ENCODE measurements at regions not wholly inside any gene's neighbourhood (a gene's known extent, or its start where the extent isn't known, plus 50 kb on each side); places are given as distances from the start of the nearest gene placed in this dataset.

- no peak for DNase-seq (ENCODE audit: low read depth)
- TF ChIP-seq, protein P1, sequence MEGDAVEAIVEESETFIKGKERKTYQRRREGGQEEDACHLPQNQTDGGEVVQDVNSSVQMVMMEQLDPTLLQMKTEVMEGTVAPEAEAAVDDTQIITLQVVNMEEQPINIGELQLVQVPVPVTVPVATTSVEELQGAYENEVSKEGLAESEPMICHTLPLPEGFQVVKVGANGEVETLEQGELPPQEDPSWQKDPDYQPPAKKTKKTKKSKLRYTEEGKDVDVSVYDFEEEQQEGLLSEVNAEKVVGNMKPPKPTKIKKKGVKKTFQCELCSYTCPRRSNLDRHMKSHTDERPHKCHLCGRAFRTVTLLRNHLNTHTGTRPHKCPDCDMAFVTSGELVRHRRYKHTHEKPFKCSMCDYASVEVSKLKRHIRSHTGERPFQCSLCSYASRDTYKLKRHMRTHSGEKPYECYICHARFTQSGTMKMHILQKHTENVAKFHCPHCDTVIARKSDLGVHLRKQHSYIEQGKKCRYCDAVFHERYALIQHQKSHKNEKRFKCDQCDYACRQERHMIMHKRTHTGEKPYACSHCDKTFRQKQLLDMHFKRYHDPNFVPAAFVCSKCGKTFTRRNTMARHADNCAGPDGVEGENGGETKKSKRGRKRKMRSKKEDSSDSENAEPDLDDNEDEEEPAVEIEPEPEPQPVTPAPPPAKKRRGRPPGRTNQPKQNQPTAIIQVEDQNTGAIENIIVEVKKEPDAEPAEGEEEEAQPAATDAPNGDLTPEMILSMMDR (conservative IDR thresholded peaks at IDR 0.05; ENCODE audit: control insufficient read depth, insufficient read depth, low read depth, low read length) = no peak
- no peak overlapping the region for H3K4me3 ChIP-seq (ENCODE audit: control insufficient read depth, low read depth, low read length)
Measured at GRCh38 chr14:98370352-98370751, 901.6 kb downstream of the BCL11B start.

DNA sequence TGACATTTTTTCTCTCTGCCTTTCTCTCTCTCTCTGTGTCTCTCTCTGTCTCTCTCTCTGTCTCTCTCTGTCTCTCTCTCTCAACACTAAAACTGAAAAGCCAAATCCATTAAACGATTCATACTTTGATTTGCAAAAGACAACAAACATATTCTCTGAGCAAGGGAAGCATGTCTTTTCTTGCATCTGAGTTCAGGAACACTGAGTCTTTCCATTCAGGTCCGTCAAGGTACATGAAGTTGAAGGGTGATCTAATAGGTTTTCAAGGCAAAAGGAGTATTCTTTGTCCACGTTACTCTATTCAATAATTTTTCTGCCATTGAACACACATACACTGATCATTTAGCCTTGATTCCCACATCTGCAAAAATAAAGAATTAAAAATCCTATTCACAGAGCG lies 900.9 kb downstream of the BCL11B start:
- TF ChIP-seq, protein P1 (conservative IDR thresholded peaks at IDR 0.05; ENCODE audit: control insufficient read depth, insufficient read depth, low read depth, low read length) = no peak
- DNase-seq (ENCODE audit: low read depth) = no peak
- H3K4me3 ChIP-seq (ENCODE audit: control insufficient read depth, low read depth, low read length) = no peak overlapping the region

DNA sequence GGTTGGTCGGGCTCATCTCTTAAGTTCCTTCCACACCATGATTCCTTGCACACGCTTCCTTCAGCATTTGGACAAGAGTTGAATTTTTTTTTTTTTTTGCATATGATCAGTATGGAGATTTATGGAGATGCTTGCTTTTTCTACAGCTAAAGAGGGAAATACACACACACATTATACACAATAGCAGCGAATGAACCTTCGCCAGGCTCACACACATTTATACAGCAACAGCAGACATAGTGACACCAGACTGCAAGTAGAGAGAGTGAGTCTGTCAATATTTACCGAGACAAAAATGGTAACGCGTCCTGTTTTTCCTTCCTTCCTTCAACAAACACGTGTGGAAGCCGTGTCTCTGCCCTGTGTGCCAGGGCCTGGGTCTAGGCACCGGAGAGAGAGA lies 897.9 kb downstream of the BCL11B start:
- DNase-seq (ENCODE audit: low read depth) = no peak
- TF ChIP-seq, protein P1 (conservative IDR thresholded peaks at IDR 0.05; ENCODE audit: control insufficient read depth, insufficient read depth, low read depth, low read length) = no peak
- no peak overlapping the region for H3K4me3 ChIP-seq (ENCODE audit: control insufficient read depth, low read depth, low read length)

DNA sequence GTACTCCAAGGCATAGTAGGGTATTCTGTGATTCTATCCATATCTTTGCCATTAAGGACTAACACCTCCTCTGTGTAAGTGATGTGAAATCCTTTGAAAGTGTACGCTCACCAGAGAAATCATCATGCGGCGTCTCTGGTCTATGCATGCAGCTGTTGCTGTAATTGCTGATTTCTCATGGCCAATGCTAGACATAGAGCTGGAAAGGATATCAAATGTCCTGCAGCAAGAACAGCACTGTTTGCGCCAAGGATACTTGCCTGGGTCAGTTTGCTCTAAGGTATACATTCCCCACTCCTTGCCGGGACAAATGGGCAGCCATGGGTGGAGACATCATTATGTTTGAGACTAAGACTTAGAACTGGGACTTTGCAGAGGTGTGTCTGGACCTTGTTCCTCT lies 896.4 kb downstream of the BCL11B start:
- DNase-seq (ENCODE audit: low read depth) = no peak
- TF ChIP-seq, protein P1 (conservative IDR thresholded peaks at IDR 0.05; ENCODE audit: control insufficient read depth, insufficient read depth, low read depth, low read length) = no peak
- H3K4me3 ChIP-seq (ENCODE audit: control insufficient read depth, low read depth, low read length) = no peak overlapping the region

GRCh38 chr14:98379830-98380229 lies 892.2 kb downstream of the BCL11B start:
- H3K4me3 ChIP-seq (ENCODE audit: control insufficient read depth, low read depth, low read length) = no peak overlapping the region
- TF ChIP-seq, protein P1 (conservative IDR thresholded peaks at IDR 0.05; ENCODE audit: control insufficient read depth, insufficient read depth, low read depth, low read length) = no peak
- no peak for DNase-seq (ENCODE audit: low read depth)

GRCh38 chr14:98382662-98383061 lies 889.3 kb downstream of the BCL11B start:
- TF ChIP-seq, protein P1 (conservative IDR thresholded peaks at IDR 0.05; ENCODE audit: control insufficient read depth, insufficient read depth, low read depth, low read length) = no peak
- DNase-seq (ENCODE audit: low read depth) = no peak
- H3K4me3 ChIP-seq (ENCODE audit: control insufficient read depth, low read depth, low read length) = no peak overlapping the region

DNA sequence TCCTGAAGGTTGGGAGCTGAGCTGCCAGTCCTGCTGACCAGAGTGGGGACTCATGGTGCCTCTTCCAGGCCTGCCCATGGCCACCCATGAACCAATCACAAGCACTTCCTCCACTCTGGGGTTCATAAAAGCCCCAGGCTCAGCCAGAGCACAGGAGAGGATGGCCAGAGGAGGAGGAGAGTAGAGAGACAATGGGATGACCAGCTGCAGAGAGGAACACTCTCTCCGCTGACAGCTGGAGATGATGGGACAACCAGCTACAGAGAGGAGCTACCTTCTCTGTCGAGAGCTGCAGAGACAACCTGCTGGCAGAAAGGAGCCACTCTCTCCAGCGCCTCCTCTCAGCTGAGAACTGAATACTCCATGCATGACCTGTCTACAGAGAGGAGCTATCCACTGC lies 886.1 kb downstream of the BCL11B start:
- DNase-seq (ENCODE audit: low read depth) = no peak
- TF ChIP-seq, protein P1 (conservative IDR thresholded peaks at IDR 0.05; ENCODE audit: control insufficient read depth, insufficient read depth, low read depth, low read length) = no peak
- no peak overlapping the region for H3K4me3 ChIP-seq (ENCODE audit: control insufficient read depth, low read depth, low read length)

Measured in fibroblast of mammary gland (primary cell).